Inferior parietal cortex (tissue), 1 donor: ENCODE measurements at regions not wholly inside any gene's neighbourhood (a gene's known extent, or its start where the extent isn't known, plus 50 kb on each side); places are given as distances from the start of the nearest gene placed in this dataset.

ENCODE experiments used
- DNase-seq: peaks from one replicate; pipeline ENCODE4 v3.0.0-alpha.2; 2016; ENCODE audit errors: extremely low spot score

DNA sequence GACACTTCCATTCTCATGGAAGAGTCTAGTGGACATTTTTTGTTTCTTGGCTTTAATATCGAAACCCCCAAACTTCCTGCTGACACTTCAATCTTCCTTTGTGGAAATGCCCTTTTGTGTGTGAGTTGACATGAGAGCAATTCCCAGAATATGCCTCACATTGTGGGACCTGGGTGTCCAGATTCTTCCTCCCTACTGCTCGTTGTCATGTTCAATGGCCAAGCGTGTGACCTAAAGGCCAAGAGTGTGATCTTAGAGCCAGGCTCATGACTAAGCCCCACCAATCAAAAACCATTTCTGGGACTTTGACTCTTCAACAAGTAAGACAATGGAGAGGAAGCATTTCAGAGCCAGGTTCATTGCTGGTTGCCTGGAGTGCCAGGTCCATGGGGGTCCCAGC is 52.5 kb upstream of the BMPER start:
- no peak for DNase-seq

DNA sequence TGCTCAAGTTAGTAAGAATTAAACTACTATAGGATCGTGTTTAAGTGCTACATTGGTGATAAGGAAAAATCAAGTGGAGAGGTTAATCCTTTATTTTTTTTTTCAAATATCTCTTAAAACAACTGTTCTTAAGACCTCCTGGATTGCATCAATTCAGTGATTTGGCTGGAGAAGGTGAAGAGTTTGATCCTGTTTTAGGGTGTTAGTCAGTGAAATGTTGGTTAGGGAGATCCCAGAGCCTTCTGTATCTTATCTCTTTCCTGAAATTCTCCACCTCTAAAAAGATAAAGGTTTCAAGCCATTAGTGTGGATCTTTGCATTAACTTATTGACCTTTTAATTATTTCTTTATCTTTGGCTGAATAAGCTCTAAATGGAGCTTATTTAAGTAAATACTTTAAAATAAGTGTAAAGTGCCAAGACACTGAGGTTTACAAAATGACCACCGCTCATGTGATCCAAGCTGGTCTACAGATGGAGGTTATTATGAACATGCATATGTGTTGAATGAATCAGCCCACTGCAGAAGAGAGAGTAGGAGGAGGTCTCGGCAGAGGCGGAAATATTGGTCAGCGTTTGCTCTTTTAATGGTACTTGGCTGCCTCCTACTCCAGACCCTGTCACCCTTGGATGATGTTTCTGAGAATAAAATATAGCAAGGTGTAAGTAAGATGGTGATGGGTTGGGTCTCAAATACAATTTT is 51.8 kb upstream of the BMPER start:
- DNase-seq, result no peak

DNA sequence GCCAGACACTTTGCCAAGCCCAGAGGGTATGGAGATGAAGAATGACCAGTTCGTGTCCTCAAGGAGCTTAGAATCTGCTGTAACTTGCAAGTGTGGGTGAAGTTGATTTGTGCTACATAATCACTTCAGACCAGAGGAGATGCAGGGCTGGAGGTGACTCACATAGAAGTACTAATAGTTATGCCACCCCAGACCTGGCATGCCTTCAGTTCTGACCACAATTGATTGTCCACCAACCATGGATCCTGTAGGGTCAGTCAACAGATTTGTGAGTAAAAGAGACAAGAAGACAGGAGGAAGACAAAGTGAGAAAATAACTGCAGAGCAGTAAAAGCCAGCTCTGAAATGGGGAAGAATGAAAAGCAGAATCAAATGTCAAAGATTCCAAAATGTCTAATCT is 51.2 kb upstream of the BMPER start:
- no peak for DNase-seq

DNA sequence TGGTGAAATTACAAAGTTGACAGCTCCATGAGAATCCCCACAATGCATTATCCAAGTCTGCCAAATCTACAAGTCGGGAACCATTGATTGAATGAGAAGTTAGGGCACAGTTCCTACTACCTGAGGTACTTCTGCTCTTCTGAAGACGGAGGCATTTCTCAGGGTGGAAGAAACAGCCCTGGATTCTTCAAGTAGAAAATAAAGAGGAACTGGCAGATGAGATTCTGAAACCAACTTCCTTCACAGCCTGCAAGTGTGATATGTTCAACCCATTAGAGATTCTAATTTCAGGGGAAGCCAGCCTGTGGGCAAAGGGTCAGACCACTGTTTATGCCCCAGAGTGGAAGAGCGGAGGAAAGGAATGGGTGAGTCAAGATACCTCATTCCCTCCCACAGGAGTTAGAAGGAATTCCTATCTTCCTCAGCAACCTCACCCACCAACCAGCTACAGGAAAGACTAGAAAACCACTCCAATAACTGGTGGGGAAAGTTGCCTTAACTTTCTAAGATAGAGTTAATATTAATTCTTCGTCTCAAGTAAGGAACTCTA is 50.5 kb upstream of the BMPER start:
- no peak for DNase-seq
